ENCODE measurements at regions not wholly inside any gene's neighbourhood (a gene's known extent, or its start where the extent isn't known, plus 50 kb on each side); places are given as distances from the start of the nearest gene placed in this dataset.

- no peaks in the 10 kb centered on the region for H3K4me1 Mint-ChIP-seq (ENCODE audit: low read depth, unreplicated experiment)
- peaks cover 9% of the 10 kb centered on the region for H3K9me3 Mint-ChIP-seq (ENCODE audit: low read depth, unreplicated experiment)
- DNase-seq = no peak
- no TSS peak for BruUV-seq (replicated peaks)
- no peak overlapping the region for H3K4me3 Mint-ChIP-seq (ENCODE audit: low read depth, unreplicated experiment)
- CTCF ChIA-PET = no interaction called here
- H3K36me3 Mint-ChIP-seq (ENCODE audit: insufficient read depth, unreplicated experiment) = no peaks in the 10 kb centered on the region
- no peak overlapping the region for H3K27ac Mint-ChIP-seq (ENCODE audit: unreplicated experiment)
- intact Hi-C loops (cut with micrococcal nuclease; ENCODE audit: unreplicated experiment) = no loop called here
- no peaks in the 10 kb centered on the region for H3K27me3 Mint-ChIP-seq (ENCODE audit: unreplicated experiment)
- TF ChIP-seq, protein P1, sequence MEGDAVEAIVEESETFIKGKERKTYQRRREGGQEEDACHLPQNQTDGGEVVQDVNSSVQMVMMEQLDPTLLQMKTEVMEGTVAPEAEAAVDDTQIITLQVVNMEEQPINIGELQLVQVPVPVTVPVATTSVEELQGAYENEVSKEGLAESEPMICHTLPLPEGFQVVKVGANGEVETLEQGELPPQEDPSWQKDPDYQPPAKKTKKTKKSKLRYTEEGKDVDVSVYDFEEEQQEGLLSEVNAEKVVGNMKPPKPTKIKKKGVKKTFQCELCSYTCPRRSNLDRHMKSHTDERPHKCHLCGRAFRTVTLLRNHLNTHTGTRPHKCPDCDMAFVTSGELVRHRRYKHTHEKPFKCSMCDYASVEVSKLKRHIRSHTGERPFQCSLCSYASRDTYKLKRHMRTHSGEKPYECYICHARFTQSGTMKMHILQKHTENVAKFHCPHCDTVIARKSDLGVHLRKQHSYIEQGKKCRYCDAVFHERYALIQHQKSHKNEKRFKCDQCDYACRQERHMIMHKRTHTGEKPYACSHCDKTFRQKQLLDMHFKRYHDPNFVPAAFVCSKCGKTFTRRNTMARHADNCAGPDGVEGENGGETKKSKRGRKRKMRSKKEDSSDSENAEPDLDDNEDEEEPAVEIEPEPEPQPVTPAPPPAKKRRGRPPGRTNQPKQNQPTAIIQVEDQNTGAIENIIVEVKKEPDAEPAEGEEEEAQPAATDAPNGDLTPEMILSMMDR (IDR thresholded peaks at IDR 0.05; ENCODE audit: unreplicated experiment) = no peak
Observed at GRCh38 chr2:111219285-111219684, 98.6 kb downstream of the BCL2L11 start.

DNA sequence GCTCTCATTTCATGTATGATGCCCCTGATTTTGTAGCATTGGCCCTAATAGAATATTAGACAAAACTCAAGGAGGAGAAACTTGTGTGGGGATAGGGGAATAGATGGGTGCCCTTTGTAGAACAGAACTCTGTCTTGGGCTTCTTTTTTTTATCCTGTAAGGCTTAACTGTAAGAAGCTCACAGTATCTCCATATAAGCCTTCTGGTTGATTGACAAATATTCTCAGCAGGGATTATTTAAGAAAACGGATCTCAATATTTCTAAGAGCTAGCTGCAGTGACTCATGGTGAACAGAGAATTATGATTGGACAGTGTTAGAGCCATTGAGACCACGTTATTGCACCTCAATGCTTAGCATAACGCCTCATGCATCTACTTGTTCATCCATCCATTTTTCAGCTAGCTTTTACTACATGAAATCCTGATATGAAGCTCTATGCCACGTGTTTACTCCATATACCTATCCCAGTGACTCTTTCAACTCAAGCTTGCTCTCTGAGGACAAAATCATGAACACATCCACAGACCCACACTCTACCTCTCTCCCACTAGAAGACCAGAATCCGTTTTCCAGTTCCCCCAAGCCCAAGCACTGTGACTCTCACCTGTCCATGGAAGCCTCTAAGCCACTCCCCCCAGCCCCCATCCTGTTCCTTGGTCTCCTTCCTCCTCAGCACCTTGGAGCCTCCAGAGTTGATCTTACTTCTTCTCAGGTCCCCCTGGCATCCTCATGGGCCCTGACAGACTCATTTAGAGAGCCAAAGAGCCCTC is 99.2 kb downstream of the BCL2L11 start:
- BruUV-seq (replicated peaks) = no TSS peak
- no peak overlapping the region for H3K4me3 Mint-ChIP-seq (ENCODE audit: low read depth, unreplicated experiment)
- intact Hi-C loops (cut with micrococcal nuclease; ENCODE audit: unreplicated experiment) = no loop called here
- DNase-seq = no peak
- peaks cover 7% of the 10 kb centered on the region for H3K9me3 Mint-ChIP-seq (ENCODE audit: low read depth, unreplicated experiment)
- CTCF ChIA-PET = no interaction called here
- no peaks in the 10 kb centered on the region for H3K4me1 Mint-ChIP-seq (ENCODE audit: low read depth, unreplicated experiment)
- H3K36me3 Mint-ChIP-seq (ENCODE audit: insufficient read depth, unreplicated experiment) = no peaks in the 10 kb centered on the region
- no peaks in the 10 kb centered on the region for H3K27me3 Mint-ChIP-seq (ENCODE audit: unreplicated experiment)
- TF ChIP-seq, protein P1 (IDR thresholded peaks at IDR 0.05; ENCODE audit: unreplicated experiment) = no peak
- H3K27ac Mint-ChIP-seq (ENCODE audit: unreplicated experiment) = no peak overlapping the region

GRCh38 chr2:111220962-111221361 is 100.2 kb downstream of the BCL2L11 start:
- Mint-ChIP-seq H3K27me3 (ENCODE audit: unreplicated experiment) (no peaks in the 10 kb centered on the region), H3K4me1 (ENCODE audit: low read depth, unreplicated experiment) (no peaks in the 10 kb centered on the region), H3K27ac (ENCODE audit: unreplicated experiment) (no peak overlapping the region), H3K4me3 (ENCODE audit: low read depth, unreplicated experiment) (no peak overlapping the region), H3K9me3 (ENCODE audit: low read depth, unreplicated experiment) (peaks cover 7% of the 10 kb centered on the region), H3K36me3 (ENCODE audit: insufficient read depth, unreplicated experiment) (no peaks in the 10 kb centered on the region)
- no TSS peak for BruUV-seq (replicated peaks)
- TF ChIP-seq, protein P1 (IDR thresholded peaks at IDR 0.05; ENCODE audit: unreplicated experiment) = no peak
- intact Hi-C loops (cut with micrococcal nuclease; ENCODE audit: unreplicated experiment) = no loop called here
- DNase-seq = no peak
- CTCF ChIA-PET = no interaction called here

DNA sequence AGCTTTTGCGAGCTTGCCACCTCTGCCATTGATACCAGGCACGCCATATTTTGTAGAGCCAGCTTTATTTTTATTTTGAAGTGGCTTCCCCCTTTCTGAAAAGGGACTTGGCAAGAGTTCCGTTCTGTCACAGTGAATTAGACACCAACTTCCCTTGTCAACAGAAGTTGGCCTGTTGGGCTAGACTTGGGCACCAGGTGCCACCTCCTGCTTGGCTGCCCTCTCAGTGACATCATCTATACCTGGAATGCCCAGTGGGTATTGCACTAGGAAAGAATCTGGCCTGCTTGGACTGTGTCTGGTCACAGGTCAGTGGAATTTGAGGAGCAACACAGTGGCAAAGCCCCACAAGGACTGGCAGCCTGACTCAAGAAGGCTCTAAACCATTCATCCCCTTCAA is 101.0 kb downstream of the BCL2L11 start:
- no peaks in the 10 kb centered on the region for H3K27me3 Mint-ChIP-seq (ENCODE audit: unreplicated experiment)
- H3K9me3 Mint-ChIP-seq (ENCODE audit: low read depth, unreplicated experiment) = peaks cover 7% of the 10 kb centered on the region
- no TSS peak for BruUV-seq (replicated peaks)
- TF ChIP-seq, protein P1 (IDR thresholded peaks at IDR 0.05; ENCODE audit: unreplicated experiment) = no peak
- H3K4me3 Mint-ChIP-seq (ENCODE audit: low read depth, unreplicated experiment) = no peak overlapping the region
- CTCF ChIA-PET = no interaction called here
- no peak overlapping the region for H3K27ac Mint-ChIP-seq (ENCODE audit: unreplicated experiment)
- DNase-seq = no peak
- intact Hi-C loops (cut with micrococcal nuclease; ENCODE audit: unreplicated experiment) = no loop called here
- no peaks in the 10 kb centered on the region for H3K4me1 Mint-ChIP-seq (ENCODE audit: low read depth, unreplicated experiment)
- H3K36me3 Mint-ChIP-seq (ENCODE audit: insufficient read depth, unreplicated experiment) = no peaks in the 10 kb centered on the region
